Keratinocyte (primary cell): ENCODE measurements at regions not wholly inside any gene's neighbourhood (a gene's known extent, or its start where the extent isn't known, plus 50 kb on each side); places are given as distances from the start of the nearest gene placed in this dataset.

Experiments
- CTCF ChIP-seq, 3 experiments: IDR thresholded peaks in 1 of 3; conservative IDR thresholded peaks in 1 of 3; optimal IDR thresholded peaks in 1 of 3; 2 replicates in 2 of 3; 3 replicates in 1 of 3; pipeline versions ENCODE3 to v1.5.1; 2011; ENCODE audit warnings: low read length in 3 of 3, mild to moderate bottlenecking in 3 of 3, moderate library complexity in 2 of 3, control low read depth in 1 of 3, inconsistent platforms in 1 of 3; ENCODE audit not compliant: insufficient read depth in 2 of 3; ENCODE audit errors: extremely low read depth in 1 of 3
- EZH2 ChIP-seq: IDR thresholded peaks from one replicate; pipeline ENCODE4 v1.6.1; 2012; ENCODE audit warnings: inconsistent platforms, mild to moderate bottlenecking, low read length, moderate library complexity

DNA sequence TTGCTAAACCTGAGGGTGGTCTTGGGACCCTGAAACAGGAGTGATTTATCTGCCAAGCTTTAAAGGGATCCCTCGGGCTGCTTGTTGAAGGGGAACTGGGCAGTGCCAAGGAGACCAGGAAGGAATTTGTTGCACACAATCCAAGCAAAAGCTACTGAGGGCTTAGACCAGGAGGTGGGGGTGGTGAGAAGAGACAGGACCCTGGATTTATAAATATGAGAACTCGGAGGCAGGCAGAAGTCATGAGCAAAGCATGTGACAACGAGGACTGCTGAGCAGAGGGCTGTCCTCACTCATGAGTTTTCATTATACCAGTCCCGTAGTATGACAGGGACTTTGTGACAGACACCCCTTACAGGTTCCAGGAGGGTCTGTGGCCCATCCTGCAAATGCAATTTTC, 237.3 kb downstream of the DRD1 start:
- no peak for TF ChIP-seq EZH2
- TF ChIP-seq CTCF (optimal IDR thresholded peaks at IDR 0.05 in 1 of 3, IDR thresholded peaks at IDR 0.05 in 1 of 3, conservative IDR thresholded peaks at IDR 0.05 in 1 of 3; ENCODE audit: extremely low read depth in 1 of 3, insufficient read depth in 2 of 3, low read length in 3 of 3), result no peak
